ENCODE measurements at regions not wholly inside any gene's neighbourhood (a gene's known extent, or its start where the extent isn't known, plus 50 kb on each side); places are given as distances from the start of the nearest gene placed in this dataset.
"Not testable (repeated sequence)": the region's sequence is repeated elsewhere in the genome, so short reads cannot be mapped to it uniquely, and the experiment has no call there.

- H3K9me3 Mint-ChIP-seq = peaks cover 3% of the 10 kb centered on the region
- ATAC-seq = no peak
- no peak overlapping the region for H3K4me3 Mint-ChIP-seq
- H3K36me3 Mint-ChIP-seq = no peaks in the 10 kb centered on the region
- H3K27ac Mint-ChIP-seq = no peak overlapping the region
- peaks cover 25% of the 10 kb centered on the region for H3K27me3 Mint-ChIP-seq
- H3K4me1 Mint-ChIP-seq = no peaks in the 10 kb centered on the region
These were observed 50.8 kb upstream of the CPOX start for GRCh38 chr3:98644168-98644567.

DNA sequence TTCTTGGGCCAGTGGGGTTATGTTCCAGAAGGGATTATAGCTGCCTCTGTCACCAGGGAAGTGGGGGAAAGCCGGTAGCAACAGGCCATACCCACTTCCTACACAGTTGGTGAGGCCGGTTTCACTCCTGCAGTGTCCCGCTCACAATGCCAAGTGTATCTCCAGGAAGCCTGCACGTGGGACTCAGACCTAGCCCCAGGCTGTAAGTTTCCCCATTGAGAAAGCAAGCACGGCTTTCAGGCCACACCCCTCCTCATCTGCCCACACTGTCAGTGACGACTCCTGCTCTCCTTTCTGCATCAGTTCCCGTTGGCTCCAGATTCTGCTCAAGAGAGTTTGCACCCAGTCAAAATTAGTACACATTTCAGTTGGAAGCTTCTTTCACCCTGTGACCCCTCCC lies 51.6 kb upstream of the CPOX start:
- Mint-ChIP-seq H3K4me3 (no peak overlapping the region), H3K36me3 (no peaks in the 10 kb centered on the region), H3K27me3 (peaks cover 25% of the 10 kb centered on the region), H3K9me3 (peaks cover 3% of the 10 kb centered on the region), H3K27ac (no peak overlapping the region), H3K4me1 (no peaks in the 10 kb centered on the region)
- peak; percentile 12 for ATAC-seq

DNA sequence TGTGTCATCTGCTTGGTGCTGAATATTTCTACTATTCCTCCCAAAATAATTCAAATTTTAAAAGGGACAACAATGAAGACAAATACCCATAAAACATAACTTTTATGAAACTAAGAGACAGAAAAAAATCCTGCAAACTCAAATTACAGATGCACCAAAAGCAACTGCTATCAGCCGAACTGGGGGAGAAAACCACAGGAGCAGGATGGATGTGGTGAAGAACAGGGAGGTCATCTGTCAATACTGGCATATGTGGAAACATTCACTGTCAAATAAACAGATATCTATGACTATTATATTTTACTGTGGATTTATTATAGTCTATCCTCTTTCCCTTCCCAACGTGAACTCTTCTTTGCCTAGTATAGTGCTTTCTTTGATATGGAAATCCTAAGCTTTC lies 53.3 kb upstream of the CPOX start:
- no peak overlapping the region for H3K4me3 Mint-ChIP-seq
- no peak for ATAC-seq
- peaks cover 27% of the 10 kb centered on the region for H3K27me3 Mint-ChIP-seq
- no peaks in the 10 kb centered on the region for H3K9me3 Mint-ChIP-seq
- H3K27ac Mint-ChIP-seq = no peak overlapping the region
- no peaks in the 10 kb centered on the region for H3K36me3 Mint-ChIP-seq
- peaks cover 8% of the 10 kb centered on the region for H3K4me1 Mint-ChIP-seq

DNA sequence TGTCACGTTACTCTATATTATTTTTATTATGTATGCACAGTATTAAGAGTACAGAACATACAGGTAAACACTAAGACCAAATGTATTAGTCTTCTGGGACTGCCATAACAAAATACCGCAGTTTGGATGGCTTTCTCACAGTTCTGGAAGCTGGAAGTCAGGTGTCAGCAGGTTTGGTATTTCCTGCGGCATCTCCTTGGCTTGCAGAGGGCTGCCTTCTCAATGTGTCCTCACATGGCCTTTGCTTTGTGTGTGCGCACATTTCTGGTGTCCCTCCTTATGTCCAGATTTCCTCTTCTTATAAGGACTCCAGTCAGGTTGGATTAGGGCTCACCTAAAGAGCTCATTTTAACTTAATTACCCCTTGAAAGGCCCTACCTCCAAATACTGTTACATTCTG lies 53.8 kb upstream of the CPOX start:
- no peak overlapping the region for H3K4me3 Mint-ChIP-seq
- H3K4me1 Mint-ChIP-seq = peaks cover 8% of the 10 kb centered on the region
- H3K27ac Mint-ChIP-seq = no peak overlapping the region
- H3K27me3 Mint-ChIP-seq = peaks cover 33% of the 10 kb centered on the region
- ATAC-seq = no peak
- H3K36me3 Mint-ChIP-seq = no peaks in the 10 kb centered on the region
- H3K9me3 Mint-ChIP-seq = no peaks in the 10 kb centered on the region

DNA sequence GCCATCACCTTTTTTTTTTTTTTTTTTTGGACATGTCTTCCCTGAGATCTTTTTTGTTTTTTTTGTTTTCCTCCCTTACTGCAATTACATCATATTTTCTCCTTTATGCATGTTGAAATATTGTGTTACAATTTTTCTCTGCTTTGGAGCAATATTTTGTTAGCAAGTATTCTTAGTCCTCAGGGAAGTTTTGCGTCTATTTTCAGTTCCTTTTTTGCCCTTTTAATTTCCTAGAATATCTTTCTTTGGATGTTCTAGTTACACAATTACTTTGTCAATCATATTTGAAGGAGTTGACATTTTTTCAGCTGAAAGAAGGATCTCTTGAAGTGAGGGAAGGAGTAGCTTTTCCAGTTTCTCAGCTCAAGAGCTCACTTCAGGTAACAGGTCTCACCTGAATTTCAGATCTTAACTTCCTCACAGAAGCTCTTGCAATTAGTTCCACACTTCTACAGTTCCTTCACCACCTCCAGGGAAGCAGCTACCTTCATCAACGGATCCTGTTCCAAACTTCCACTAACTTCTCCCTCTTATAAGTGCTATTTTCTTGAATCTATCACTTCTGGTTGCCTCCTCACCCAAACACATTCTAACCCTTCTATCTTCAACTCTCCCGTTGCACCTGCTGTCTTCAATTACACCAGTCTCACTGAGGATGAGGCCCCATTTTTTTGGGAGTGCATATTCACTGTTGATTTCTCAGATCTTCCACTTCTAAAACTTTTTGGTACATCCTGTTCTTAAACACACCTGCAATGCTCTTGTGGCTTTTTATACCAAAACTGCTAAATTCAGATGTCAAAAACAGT lies 57.8 kb upstream of the CPOX start:
- Mint-ChIP-seq H3K4me3 (no peak overlapping the region), H3K9me3 (no peaks in the 10 kb centered on the region), H3K27me3 (peaks cover 13% of the 10 kb centered on the region), H3K4me1 (peaks cover 8% of the 10 kb centered on the region), H3K27ac (no peak overlapping the region), H3K36me3 (no peaks in the 10 kb centered on the region)
- ATAC-seq = no peak

GRCh38 chr3:98651780-98652077 lies 58.3 kb upstream of the CPOX start:
- Mint-ChIP-seq H3K4me3 (no peak overlapping the region), H3K4me1 (peaks cover 8% of the 10 kb centered on the region), H3K36me3 (no peaks in the 10 kb centered on the region), H3K27ac (no peak overlapping the region), H3K9me3 (no peaks in the 10 kb centered on the region), H3K27me3 (peaks cover 13% of the 10 kb centered on the region)
- ATAC-seq = no peak

DNA sequence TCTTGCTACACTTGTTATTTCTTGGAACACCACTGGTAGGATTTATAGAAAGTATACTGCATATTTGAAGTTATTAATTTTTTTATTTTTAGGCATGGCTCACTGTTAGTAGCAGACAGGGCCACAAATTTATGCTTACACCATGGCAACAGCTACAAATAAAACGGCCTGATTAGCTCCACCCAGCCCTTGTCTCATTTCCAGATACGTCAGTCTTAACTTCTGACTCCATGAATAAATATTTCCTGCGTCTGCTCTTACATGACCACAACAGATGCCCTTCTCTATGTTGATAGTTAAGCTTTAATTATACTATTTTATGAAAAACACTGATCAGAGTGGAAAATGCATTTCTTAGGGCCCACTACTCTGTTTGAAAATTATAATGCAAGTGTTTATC lies 62.3 kb upstream of the CPOX start:
- Mint-ChIP-seq H3K36me3 (no peaks in the 10 kb centered on the region), H3K4me1 (peaks cover 12% of the 10 kb centered on the region), H3K27ac (no peak overlapping the region), H3K27me3 (peaks cover 32% of the 10 kb centered on the region), H3K9me3 (no peaks in the 10 kb centered on the region), H3K4me3 (no peak overlapping the region)
- no peak for ATAC-seq

DNA sequence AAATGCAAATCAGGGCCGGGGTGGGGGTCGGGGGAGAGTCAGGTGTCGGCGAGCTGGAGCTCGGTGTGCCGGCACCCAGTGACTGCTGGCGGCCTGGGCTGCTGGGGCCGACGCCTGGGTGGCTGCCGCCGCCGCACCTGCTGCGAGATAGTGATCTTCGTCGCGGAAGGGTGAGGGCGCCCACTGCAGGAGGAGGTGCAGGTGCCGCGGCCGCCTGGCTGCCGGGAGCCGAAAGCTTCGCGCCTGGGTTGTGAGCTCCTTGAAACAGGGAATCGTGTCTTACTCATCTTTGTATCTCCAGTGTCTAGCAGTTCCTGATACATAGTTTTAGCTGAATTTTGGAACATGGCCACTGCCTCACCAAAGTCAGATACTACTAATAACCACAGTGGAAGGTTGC lies 64.0 kb upstream of the CPOX start:
- no peak overlapping the region for H3K27ac Mint-ChIP-seq
- no peaks in the 10 kb centered on the region for H3K36me3 Mint-ChIP-seq
- H3K9me3 Mint-ChIP-seq = no peaks in the 10 kb centered on the region
- H3K27me3 Mint-ChIP-seq = peaks cover 23% of the 10 kb centered on the region
- H3K4me3 Mint-ChIP-seq = no peak overlapping the region
- peaks cover 7% of the 10 kb centered on the region for H3K4me1 Mint-ChIP-seq
- ATAC-seq = peak; percentile 48

DNA sequence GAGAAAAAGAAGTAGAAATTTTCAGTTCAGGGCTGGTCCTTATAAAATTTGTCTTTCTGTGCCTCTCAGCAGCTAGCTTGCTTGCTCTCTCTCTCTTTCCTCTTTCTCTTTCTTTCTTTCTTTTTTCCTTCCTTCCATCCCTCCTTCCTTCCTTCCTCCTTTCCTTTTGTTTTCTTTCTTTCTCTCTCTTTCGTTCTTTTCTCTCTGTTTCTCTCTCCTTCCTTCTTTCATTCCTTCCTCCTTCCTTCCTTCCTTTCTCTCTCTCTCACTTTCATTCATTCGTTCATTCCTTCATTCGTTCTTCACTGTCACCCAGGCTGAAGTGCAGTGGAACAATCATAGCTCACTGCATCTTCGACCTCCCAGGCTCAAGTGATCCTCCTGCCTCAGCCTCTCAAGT lies 69.3 kb upstream of the CPOX start:
- no peak for ATAC-seq
- Mint-ChIP-seq H3K4me1 (peaks cover 1% of the 10 kb centered on the region), H3K9me3 (no peaks in the 10 kb centered on the region), H3K27me3 (peaks cover 24% of the 10 kb centered on the region), H3K27ac (no peak overlapping the region), H3K4me3 (no peak overlapping the region), H3K36me3 (no peaks in the 10 kb centered on the region)

GRCh38 chr3:98670020-98670419 lies 76.6 kb upstream of the CPOX start:
- Mint-ChIP-seq H3K4me3 (no peak overlapping the region), H3K9me3 (peaks cover 2% of the 10 kb centered on the region), H3K27ac (no peak overlapping the region), H3K36me3 (no peaks in the 10 kb centered on the region), H3K4me1 (no peaks in the 10 kb centered on the region), H3K27me3 (no peaks in the 10 kb centered on the region)
- no peak for ATAC-seq

DNA sequence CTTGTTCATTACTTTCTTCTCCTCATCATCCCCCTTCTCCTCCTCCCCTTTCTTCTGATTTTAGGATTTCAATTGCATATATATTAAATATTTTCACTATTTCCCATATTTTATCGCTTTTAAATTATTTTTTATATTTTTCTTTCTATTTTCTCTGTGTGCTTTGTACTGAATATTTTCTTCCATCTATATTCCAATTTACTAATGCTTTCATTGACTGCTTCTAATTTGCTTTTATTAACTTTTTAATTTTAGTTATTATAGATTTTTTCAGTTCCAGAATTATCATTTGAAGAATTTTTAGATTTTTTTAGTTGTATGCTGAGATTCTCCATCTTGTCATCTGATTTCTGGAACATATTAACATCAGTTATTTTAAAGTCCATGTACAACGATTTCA lies 83.2 kb upstream of the ST3GAL6 start:
- peaks cover 24% of the 10 kb centered on the region for H3K27me3 Mint-ChIP-seq
- H3K36me3 Mint-ChIP-seq = no peaks in the 10 kb centered on the region
- no peak overlapping the region for H3K4me3 Mint-ChIP-seq
- no peaks in the 10 kb centered on the region for H3K9me3 Mint-ChIP-seq
- no peak for ATAC-seq
- no peaks in the 10 kb centered on the region for H3K4me1 Mint-ChIP-seq
- H3K27ac Mint-ChIP-seq = no peak overlapping the region

GRCh38 chr3:98680723-98681122 lies 82.4 kb upstream of the ST3GAL6 start:
- H3K9me3 Mint-ChIP-seq = no peaks in the 10 kb centered on the region
- no peaks in the 10 kb centered on the region for H3K36me3 Mint-ChIP-seq
- no peaks in the 10 kb centered on the region for H3K4me1 Mint-ChIP-seq
- H3K27ac Mint-ChIP-seq = no peak overlapping the region
- no peak overlapping the region for H3K4me3 Mint-ChIP-seq
- H3K27me3 Mint-ChIP-seq = peaks cover 24% of the 10 kb centered on the region
- ATAC-seq = no peak

GRCh38 chr3:98681486-98681885 lies 81.7 kb upstream of the ST3GAL6 start:
- Mint-ChIP-seq H3K27me3 (peaks cover 24% of the 10 kb centered on the region), H3K4me3 (no peak overlapping the region), H3K36me3 (no peaks in the 10 kb centered on the region), H3K4me1 (no peaks in the 10 kb centered on the region), H3K27ac (no peak overlapping the region), H3K9me3 (peaks cover 4% of the 10 kb centered on the region)
- ATAC-seq = no peak

DNA sequence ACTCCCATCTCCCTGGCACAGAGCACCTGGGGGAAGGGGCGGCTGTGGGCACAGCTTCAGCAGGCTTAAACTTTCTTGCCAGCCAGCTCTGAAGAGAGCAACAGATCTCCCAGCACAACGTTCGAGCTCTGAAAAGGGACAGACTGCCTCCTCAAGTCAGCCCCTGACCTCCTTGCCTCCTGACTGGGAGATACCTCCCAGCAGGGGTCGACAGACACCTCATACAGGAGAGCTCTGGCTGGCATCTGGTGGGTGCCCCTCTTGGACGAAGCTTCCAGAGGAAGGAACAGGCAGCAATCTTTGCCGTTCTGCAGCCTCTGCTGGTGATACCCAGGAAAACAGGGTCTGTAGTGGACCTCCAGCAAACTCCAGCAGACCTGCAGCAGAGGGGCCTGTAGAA lies 80.7 kb upstream of the ST3GAL6 start:
- peaks cover 24% of the 10 kb centered on the region for H3K27me3 Mint-ChIP-seq
- not testable (repeated sequence) for H3K4me3 Mint-ChIP-seq, ATAC-seq, H3K4me1 Mint-ChIP-seq, H3K9me3 Mint-ChIP-seq, H3K36me3 Mint-ChIP-seq, H3K27ac Mint-ChIP-seq

- Mint-ChIP-seq H3K4me3 (no peak overlapping the region), H3K27me3 (no peaks in the 10 kb centered on the region), H3K4me1 (no peaks in the 10 kb centered on the region), H3K36me3 (no peaks in the 10 kb centered on the region), H3K27ac (no peak overlapping the region), H3K9me3 (peaks cover 7% of the 10 kb centered on the region)
- ATAC-seq = no peak
These were observed 74.8 kb upstream of the ST3GAL6 start for GRCh38 chr3:98688363-98688762.

GRCh38 chr3:98690876-98691275 lies 72.3 kb upstream of the ST3GAL6 start:
- Mint-ChIP-seq H3K27ac (no peak overlapping the region), H3K36me3 (no peaks in the 10 kb centered on the region), H3K9me3 (peaks cover 7% of the 10 kb centered on the region), H3K27me3 (no peaks in the 10 kb centered on the region), H3K4me3 (no peak overlapping the region), H3K4me1 (no peaks in the 10 kb centered on the region)
- no peak for ATAC-seq

DNA sequence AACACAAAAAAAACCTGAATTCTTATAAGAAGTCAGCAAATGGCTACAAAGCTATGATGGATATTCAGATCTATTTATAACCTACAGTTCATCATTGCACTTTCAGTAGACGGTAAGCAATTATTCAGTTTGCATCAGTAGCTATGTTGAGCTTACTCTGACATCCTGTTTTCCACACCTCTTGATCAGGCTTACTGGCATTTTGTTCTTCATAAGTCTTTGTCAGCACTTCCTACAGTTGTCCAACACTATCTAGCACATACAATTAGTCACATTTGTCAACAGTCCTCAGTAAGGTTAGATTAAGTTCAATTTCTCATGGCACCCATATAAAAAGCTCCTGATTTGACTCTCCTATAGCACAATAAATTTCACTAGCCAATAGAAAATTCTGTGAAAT lies 71.2 kb upstream of the ST3GAL6 start:
- no peak overlapping the region for H3K4me3 Mint-ChIP-seq
- H3K27ac Mint-ChIP-seq = no peak overlapping the region
- H3K4me1 Mint-ChIP-seq = no peaks in the 10 kb centered on the region
- H3K27me3 Mint-ChIP-seq = no peaks in the 10 kb centered on the region
- H3K9me3 Mint-ChIP-seq = peaks cover 3% of the 10 kb centered on the region
- no peak for ATAC-seq
- no peaks in the 10 kb centered on the region for H3K36me3 Mint-ChIP-seq

All from stimulated activated memory B cell treated with anti-CD40 and anti-IgM and Interleukin-4, amounts not matched to agents 10 μg/mL and 1 μg/mL and 100 μg/mL, for 72 hours (primary cell).